Astrocyte of the hippocampus (primary cell): ENCODE measurements at regions not wholly inside any gene's neighbourhood (a gene's known extent, or its start where the extent isn't known, plus 50 kb on each side); places are given as distances from the start of the nearest gene placed in this dataset.
A peak's percentile ranks its signal among the peaks of the same experiment; 100 is the strongest.
"Not testable (repeated sequence)": the region's sequence is repeated elsewhere in the genome, so short reads cannot be mapped to it uniquely, and the experiment has no call there.

ENCODE experiments used
- DNase-seq: peaks from one replicate; pipeline ENCODE4 v3.0.0; 2011; ENCODE audit warnings: low read depth, low spot score

- DNase-seq = no peak
These were observed 121.5 kb upstream of the CSNK1A1L start for GRCh38 chr13:37226971-37227370.

- DNase-seq = peak; percentile 53
These were observed 120.1 kb upstream of the CSNK1A1L start for GRCh38 chr13:37225414-37226070.

- DNase-seq = no peak
These were observed 110.9 kb upstream of the CSNK1A1L start for GRCh38 chr13:37216331-37216730.

- DNase-seq = no peak
These were observed 107.4 kb upstream of the CSNK1A1L start for GRCh38 chr13:37212826-37213225.

GRCh38 chr13:37211487-37211886 lies 106.0 kb upstream of the CSNK1A1L start:
- DNase-seq = no peak

- DNase-seq = no peak
These were observed 104.4 kb upstream of the CSNK1A1L start for GRCh38 chr13:37209621-37210580.

GRCh38 chr13:37207691-37208451 lies 102.4 kb upstream of the CSNK1A1L start:
- DNase-seq = no peak

GRCh38 chr13:37202264-37202663 lies 96.8 kb upstream of the CSNK1A1L start:
- DNase-seq = no peak

GRCh38 chr13:37201081-37201480 lies 95.6 kb upstream of the CSNK1A1L start:
- no peak for DNase-seq

GRCh38 chr13:37198629-37199028 lies 93.2 kb upstream of the CSNK1A1L start:
- DNase-seq = no peak

GRCh38 chr13:37195621-37196020 lies 90.2 kb upstream of the CSNK1A1L start:
- no peak for DNase-seq

- peak; percentile 39 for DNase-seq
These were observed 89.0 kb upstream of the CSNK1A1L start for GRCh38 chr13:37194428-37194861.

GRCh38 chr13:37192956-37193355 lies 87.5 kb upstream of the CSNK1A1L start:
- no peak for DNase-seq

- DNase-seq = no peak
These were observed 82.2 kb upstream of the CSNK1A1L start for GRCh38 chr13:37187621-37188020.

GRCh38 chr13:37187105-37187504 lies 81.6 kb upstream of the CSNK1A1L start:
- DNase-seq = peak; percentile 79

GRCh38 chr13:37181620-37182019 lies 76.2 kb upstream of the CSNK1A1L start:
- no peak for DNase-seq

- DNase-seq = no peak
These were observed 74.2 kb upstream of the CSNK1A1L start for GRCh38 chr13:37179645-37180044.

GRCh38 chr13:37177125-37177524 lies 71.7 kb upstream of the CSNK1A1L start:
- DNase-seq = no peak

- peak; percentile 35 for DNase-seq
These were observed 70.5 kb upstream of the CSNK1A1L start for GRCh38 chr13:37175996-37176395.

GRCh38 chr13:37173214-37173613 lies 67.8 kb upstream of the CSNK1A1L start:
- DNase-seq = peak; percentile 38

- not testable (repeated sequence) for DNase-seq
These were observed 66.8 kb upstream of the CSNK1A1L start for GRCh38 chr13:37172226-37172625.

- DNase-seq = no peak
These were observed 63.5 kb upstream of the CSNK1A1L start for GRCh38 chr13:37168926-37169325.
